Hepatocyte (in vitro differentiated cells): ENCODE measurements at regions not wholly inside any gene's neighbourhood (a gene's known extent, or its start where the extent isn't known, plus 50 kb on each side); places are given as distances from the start of the nearest gene placed in this dataset.

Experiments
- DNase-seq: peaks from one replicate; pipeline ENCODE4 v3.0.0-alpha.2; 2016; ENCODE audit warnings: low spot score
- H2AFZ ChIP-seq: fragments of 200-600 bp; sonication (generic); 2 replicates; pipeline ENCODE4 v1.6.0; 2016; ENCODE audit warnings: antibody characterized with exemption, mild to moderate bottlenecking
- H3K27ac ChIP-seq: fragments of 200-600 bp; sonication (generic); 2 replicates; pipeline ENCODE4 v1.5.1; 2016; ENCODE audit warnings: mild to moderate bottlenecking
- H3K27me3 ChIP-seq: fragments of 200-600 bp; sonication (generic); 2 replicates; pipeline ENCODE4 v1.6.1; 2016
- H3K36me3 ChIP-seq: fragments of 200-600 bp; sonication (generic); replicated peaks from 2 replicates; pipeline ENCODE4 v1.5.1; 2016; ENCODE audit warnings: low read depth; ENCODE audit not compliant: insufficient read depth
- H3K4me1 ChIP-seq: fragments of 200-600 bp; sonication (generic); 2 replicates; pipeline ENCODE4 v1.5.1; 2016; ENCODE audit warnings: mild to moderate bottlenecking, moderate library complexity; ENCODE audit not compliant: insufficient read depth
- H3K4me2 ChIP-seq: fragments of 200-600 bp; sonication (generic); 2 replicates; pipeline ENCODE4 v1.6.0; 2016
- H3K4me3 ChIP-seq: fragments of 200-600 bp; sonication (generic); 2 replicates; pipeline ENCODE4 v1.5.1; 2016; ENCODE audit warnings: mild to moderate bottlenecking
- H3K79me2 ChIP-seq: fragments of 200-600 bp; sonication (generic); 2 replicates; pipeline ENCODE4 v1.6.0; 2017; ENCODE audit warnings: mild to moderate bottlenecking
- H3K9me2 ChIP-seq: fragments of 200-600 bp; sonication (generic); replicated peaks from 2 replicates; pipeline ENCODE4 v1.6.0; 2017; ENCODE audit warnings: mild to moderate bottlenecking; ENCODE audit not compliant: insufficient read depth
- H3K9me3 ChIP-seq: fragments of 200-600 bp; sonication (generic); 2 replicates; pipeline ENCODE4 v1.5.1; 2016; ENCODE audit warnings: low read depth, mild to moderate bottlenecking
- H4K20me1 ChIP-seq: fragments of 200-600 bp; sonication (generic); 2 replicates; pipeline ENCODE4 v1.6.0; 2016; ENCODE audit warnings: mild to moderate bottlenecking; ENCODE audit not compliant: insufficient read depth, poor library complexity, severe bottlenecking
- CTCF ChIP-seq: fragments of 200-600 bp; sonication (generic); IDR thresholded peaks from 2 replicates; pipeline ENCODE4 v1.5.1; 2016; ENCODE audit warnings: antibody characterized with exemption, mild to moderate bottlenecking; ENCODE audit not compliant: poor library complexity
- EZH2 ChIP-seq: fragments of 200-600 bp; sonication (generic); IDR thresholded peaks from 2 replicates; pipeline ENCODE4 v1.6.1; 2016; ENCODE audit warnings: antibody characterized with exemption, mild to moderate bottlenecking, borderline replicate concordance
- EZH2phosphoT487 ChIP-seq: fragments of 200-600 bp; sonication (generic); IDR thresholded peaks from one replicate; pipeline ENCODE4 v1.6.1; 2018; ENCODE audit warnings: antibody characterized with exemption, mild to moderate bottlenecking, low read depth, moderate library complexity; ENCODE audit not compliant: unreplicated experiment, severe bottlenecking
- WGBS: methylation state at CpG from one replicate; pipeline ENCODE4 v1.1.6; 2016; ENCODE audit warnings: low lambda C conversion rate; ENCODE audit errors: missing lambda C conversion rate; 5-methylcytosine and 5-hydroxymethylcytosine counted together

GRCh38 chr10:36026656-36027390, 384.7 kb upstream of the FZD8 start:
- WGBS, result 93% methylated on average over 6 of the region's 6 CpGs
- H3K27ac ChIP-seq, result no peak overlapping the region
- DNase-seq, result no peak
- no peaks in the 10 kb centered on the region for H3K9me2 ChIP-seq
- no peak overlapping the region for H3K4me3 ChIP-seq
- no peaks in the 10 kb centered on the region for H4K20me1 ChIP-seq
- no peaks in the 10 kb centered on the region for H3K27me3 ChIP-seq
- no peaks in the 10 kb centered on the region for H3K36me3 ChIP-seq
- H3K4me2 ChIP-seq, result no peak overlapping the region
- no peak overlapping the region for H2AFZ ChIP-seq
- TF ChIP-seq CTCF (no peak), EZH2phosphoT487 (no peak), EZH2 (no peak)
- H3K79me2 ChIP-seq, result no peaks in the 10 kb centered on the region
- H3K4me1 ChIP-seq, result no peaks in the 10 kb centered on the region
- no peaks in the 10 kb centered on the region for H3K9me3 ChIP-seq

GRCh38 chr10:36026081-36026480, 384.0 kb upstream of the FZD8 start:
- TF ChIP-seq EZH2phosphoT487 (no peak), EZH2 (no peak), CTCF (no peak)
- Histone ChIP-seq H3K36me3 (no peaks in the 10 kb centered on the region), H3K9me3 (no peaks in the 10 kb centered on the region), H3K79me2 (no peaks in the 10 kb centered on the region), H3K4me3 (no peak overlapping the region), H3K9me2 (no peaks in the 10 kb centered on the region), H2AFZ (no peak overlapping the region), H4K20me1 (no peaks in the 10 kb centered on the region), H3K27ac (no peak overlapping the region), H3K4me2 (no peak overlapping the region), H3K27me3 (no peaks in the 10 kb centered on the region), H3K4me1 (no peaks in the 10 kb centered on the region)
- DNase-seq, result no peak
- 93% methylated on average over 6 of the region's 6 CpGs for WGBS

- no peak for DNase-seq
- Histone ChIP-seq H3K9me3 (no peaks in the 10 kb centered on the region), H3K27ac (no peak overlapping the region), H3K27me3 (no peaks in the 10 kb centered on the region), H3K9me2 (no peaks in the 10 kb centered on the region), H3K4me1 (no peaks in the 10 kb centered on the region), H3K36me3 (no peaks in the 10 kb centered on the region), H2AFZ (no peak overlapping the region), H3K79me2 (no peaks in the 10 kb centered on the region), H4K20me1 (no peaks in the 10 kb centered on the region), H3K4me3 (no peak overlapping the region), H3K4me2 (no peak overlapping the region)
- TF ChIP-seq EZH2phosphoT487 (no peak), CTCF (no peak), EZH2 (no peak)
Observed at GRCh38 chr10:36023939-36024338, 381.8 kb upstream of the FZD8 start.
